Mammary epithelial cell (primary cell): ENCODE measurements at regions not wholly inside any gene's neighbourhood (a gene's known extent, or its start where the extent isn't known, plus 50 kb on each side); places are given as distances from the start of the nearest gene placed in this dataset.

Experiments
- EZH2 ChIP-seq: IDR thresholded peaks from 2 replicates; pipeline ENCODE4 v1.6.1; 2012; ENCODE audit warnings: low read length, inconsistent platforms, borderline replicate concordance
- TF ChIP-seq, protein P1 (sequence below), 2 donors: IDR thresholded peaks in 1 of 2; conservative IDR thresholded peaks in 1 of 2; 2 replicates each; pipeline ENCODE4 v1.5.1; 2011 to 2012; ENCODE audit warnings: inconsistent platforms in 2 of 2, low read length in 2 of 2, mild to moderate bottlenecking in 2 of 2, control low read depth in 1 of 2, low read depth in 1 of 2; ENCODE audit not compliant: insufficient read depth in 1 of 2; ENCODE audit errors: extremely low read depth in 1 of 2

DNA sequence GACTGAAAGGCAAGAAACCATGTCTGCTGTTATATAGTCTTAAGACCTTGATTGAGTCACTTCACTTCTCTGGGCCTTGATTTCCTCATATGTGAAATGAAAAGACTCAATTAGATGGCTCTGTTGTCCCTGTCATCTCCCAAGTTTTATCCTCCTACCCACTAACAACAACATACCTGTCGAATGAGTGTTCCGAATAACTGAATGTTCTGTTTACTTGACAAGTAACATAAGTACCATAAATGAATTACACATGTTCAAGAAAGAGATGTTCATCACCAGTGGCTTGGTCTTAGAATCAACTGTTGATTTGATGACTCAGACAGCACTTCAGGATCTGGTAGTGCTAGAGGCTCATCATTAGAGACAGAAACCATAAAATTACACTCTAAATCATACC lies 311.7 kb downstream of the VPS13C start:
- TF ChIP-seq, protein P1, sequence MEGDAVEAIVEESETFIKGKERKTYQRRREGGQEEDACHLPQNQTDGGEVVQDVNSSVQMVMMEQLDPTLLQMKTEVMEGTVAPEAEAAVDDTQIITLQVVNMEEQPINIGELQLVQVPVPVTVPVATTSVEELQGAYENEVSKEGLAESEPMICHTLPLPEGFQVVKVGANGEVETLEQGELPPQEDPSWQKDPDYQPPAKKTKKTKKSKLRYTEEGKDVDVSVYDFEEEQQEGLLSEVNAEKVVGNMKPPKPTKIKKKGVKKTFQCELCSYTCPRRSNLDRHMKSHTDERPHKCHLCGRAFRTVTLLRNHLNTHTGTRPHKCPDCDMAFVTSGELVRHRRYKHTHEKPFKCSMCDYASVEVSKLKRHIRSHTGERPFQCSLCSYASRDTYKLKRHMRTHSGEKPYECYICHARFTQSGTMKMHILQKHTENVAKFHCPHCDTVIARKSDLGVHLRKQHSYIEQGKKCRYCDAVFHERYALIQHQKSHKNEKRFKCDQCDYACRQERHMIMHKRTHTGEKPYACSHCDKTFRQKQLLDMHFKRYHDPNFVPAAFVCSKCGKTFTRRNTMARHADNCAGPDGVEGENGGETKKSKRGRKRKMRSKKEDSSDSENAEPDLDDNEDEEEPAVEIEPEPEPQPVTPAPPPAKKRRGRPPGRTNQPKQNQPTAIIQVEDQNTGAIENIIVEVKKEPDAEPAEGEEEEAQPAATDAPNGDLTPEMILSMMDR (conservative IDR thresholded peaks at IDR 0.05 in 1 of 2, IDR thresholded peaks at IDR 0.05 in 1 of 2; ENCODE audit: extremely low read depth in 1 of 2, insufficient read depth in 1 of 2, low read depth in 1 of 2, low read length in 2 of 2) = no peak
- TF ChIP-seq EZH2 = no peak
